ENCODE measurements at regions not wholly inside any gene's neighbourhood (a gene's known extent, or its start where the extent isn't known, plus 50 kb on each side); places are given as distances from the start of the nearest gene placed in this dataset.

DNA sequence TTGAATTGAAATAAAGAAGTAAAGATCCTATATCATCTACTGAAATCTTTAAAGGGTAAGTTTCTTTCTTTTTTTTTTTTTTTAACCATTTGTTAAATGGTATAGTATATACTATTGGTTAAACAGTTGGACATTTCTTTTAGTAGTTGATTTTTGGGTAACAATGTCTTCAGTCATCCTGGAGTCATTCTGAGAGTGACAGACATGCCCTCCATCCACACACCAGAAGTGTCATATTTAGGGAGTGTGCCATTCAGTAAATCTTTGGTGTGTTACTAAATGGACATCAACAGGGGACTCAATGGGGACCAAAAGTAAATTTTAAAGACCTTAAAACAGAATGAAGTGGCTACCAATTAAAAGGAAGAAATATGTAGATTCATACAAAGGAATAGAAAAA, 50.8 kb upstream of the SLC39A10 start:
- Histone ChIP-seq H3K27ac (no peak overlapping the region), H3K4me1 (peaks cover 0 to 3% (median 0%) of the 10 kb centered on the region in 4 donors), H3K27me3 (no peaks in the 10 kb centered on the region), H3K9me3 (no peaks in the 10 kb centered on the region), H3K4me3 (no peak overlapping the region), H3K36me3 (no peaks in the 10 kb centered on the region)
- TF ChIP-seq EP300 (IDR thresholded peaks at IDR 0.05) (no peak), POLR2A (IDR thresholded peaks at IDR 0.05) (no peak), POLR2AphosphoS5 (IDR thresholded peaks at IDR 0.05) (no peak)
- TF ChIP-seq, protein P1, sequence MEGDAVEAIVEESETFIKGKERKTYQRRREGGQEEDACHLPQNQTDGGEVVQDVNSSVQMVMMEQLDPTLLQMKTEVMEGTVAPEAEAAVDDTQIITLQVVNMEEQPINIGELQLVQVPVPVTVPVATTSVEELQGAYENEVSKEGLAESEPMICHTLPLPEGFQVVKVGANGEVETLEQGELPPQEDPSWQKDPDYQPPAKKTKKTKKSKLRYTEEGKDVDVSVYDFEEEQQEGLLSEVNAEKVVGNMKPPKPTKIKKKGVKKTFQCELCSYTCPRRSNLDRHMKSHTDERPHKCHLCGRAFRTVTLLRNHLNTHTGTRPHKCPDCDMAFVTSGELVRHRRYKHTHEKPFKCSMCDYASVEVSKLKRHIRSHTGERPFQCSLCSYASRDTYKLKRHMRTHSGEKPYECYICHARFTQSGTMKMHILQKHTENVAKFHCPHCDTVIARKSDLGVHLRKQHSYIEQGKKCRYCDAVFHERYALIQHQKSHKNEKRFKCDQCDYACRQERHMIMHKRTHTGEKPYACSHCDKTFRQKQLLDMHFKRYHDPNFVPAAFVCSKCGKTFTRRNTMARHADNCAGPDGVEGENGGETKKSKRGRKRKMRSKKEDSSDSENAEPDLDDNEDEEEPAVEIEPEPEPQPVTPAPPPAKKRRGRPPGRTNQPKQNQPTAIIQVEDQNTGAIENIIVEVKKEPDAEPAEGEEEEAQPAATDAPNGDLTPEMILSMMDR (IDR thresholded peaks at IDR 0.05), result no peak
- DNase-seq, result no peak
- intact Hi-C loops (cut with DNase I; ENCODE audit: low total_unique reads), result no loop called here

DNA sequence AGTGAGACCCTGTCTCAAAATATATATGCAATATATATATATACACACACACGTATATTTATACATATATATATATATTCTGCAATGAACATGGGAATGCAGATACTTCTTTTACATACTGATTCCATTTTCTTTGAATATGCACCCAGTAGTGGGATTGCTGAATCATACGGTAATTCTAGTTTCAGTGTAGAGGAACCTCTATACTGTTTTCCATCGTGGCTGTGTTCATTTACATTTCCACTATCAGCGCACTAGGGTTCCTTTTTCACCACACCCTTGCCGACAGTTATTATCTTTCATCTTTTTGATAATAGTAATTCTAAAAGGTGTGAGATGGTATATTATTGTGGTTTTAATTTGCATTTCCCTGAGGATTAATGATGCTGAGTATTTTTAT, 52.3 kb upstream of the SLC39A10 start:
- H3K27me3 ChIP-seq, result no peaks in the 10 kb centered on the region
- intact Hi-C loops (cut with DNase I; ENCODE audit: low total_unique reads), result no loop called here
- H3K27ac ChIP-seq, result no peak overlapping the region
- H3K4me1 ChIP-seq, result peaks cover 0 to 3% (median 0%) of the 10 kb centered on the region in 4 donors
- no peaks in the 10 kb centered on the region for H3K36me3 ChIP-seq
- WGBS, 5 donors, result 41 to 63% (median 58%) methylated on average over 5 of the region's 5 CpGs
- DNase-seq, result no peak
- no peak overlapping the region for H3K4me3 ChIP-seq
- TF ChIP-seq, protein P1 (IDR thresholded peaks at IDR 0.05), result no peak
- TF ChIP-seq EP300 (IDR thresholded peaks at IDR 0.05) (no peak), POLR2A (IDR thresholded peaks at IDR 0.05) (no peak), POLR2AphosphoS5 (IDR thresholded peaks at IDR 0.05) (no peak)
- no peaks in the 10 kb centered on the region for H3K9me3 ChIP-seq

DNA sequence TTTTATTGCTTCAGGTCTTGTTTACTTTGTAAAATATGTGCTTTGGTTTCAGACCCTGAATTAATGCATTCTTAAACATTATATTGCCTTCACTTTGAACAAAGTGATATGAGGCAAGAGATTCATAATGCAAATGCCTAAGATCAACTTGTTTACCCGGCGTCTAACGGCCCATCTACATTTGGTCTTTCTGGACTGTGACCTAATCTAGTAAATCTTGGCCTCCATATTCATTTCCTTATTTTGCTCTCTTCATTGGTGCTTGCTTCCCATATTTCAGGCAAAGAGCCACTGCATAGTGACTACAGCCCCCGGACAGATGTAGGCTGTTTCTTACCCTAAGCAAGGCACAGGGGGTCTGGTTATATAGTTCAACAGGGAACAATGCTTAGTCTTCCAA, 53.0 kb upstream of the SLC39A10 start:
- WGBS, 5 donors, result 79 to 91% (median 83%) methylated on average over 4 of the region's 4 CpGs
- no peaks in the 10 kb centered on the region for H3K27me3 ChIP-seq
- TF ChIP-seq POLR2A (IDR thresholded peaks at IDR 0.05) (no peak), EP300 (IDR thresholded peaks at IDR 0.05) (no peak), POLR2AphosphoS5 (IDR thresholded peaks at IDR 0.05) (no peak)
- TF ChIP-seq, protein P1 (IDR thresholded peaks at IDR 0.05), result no peak

DNA sequence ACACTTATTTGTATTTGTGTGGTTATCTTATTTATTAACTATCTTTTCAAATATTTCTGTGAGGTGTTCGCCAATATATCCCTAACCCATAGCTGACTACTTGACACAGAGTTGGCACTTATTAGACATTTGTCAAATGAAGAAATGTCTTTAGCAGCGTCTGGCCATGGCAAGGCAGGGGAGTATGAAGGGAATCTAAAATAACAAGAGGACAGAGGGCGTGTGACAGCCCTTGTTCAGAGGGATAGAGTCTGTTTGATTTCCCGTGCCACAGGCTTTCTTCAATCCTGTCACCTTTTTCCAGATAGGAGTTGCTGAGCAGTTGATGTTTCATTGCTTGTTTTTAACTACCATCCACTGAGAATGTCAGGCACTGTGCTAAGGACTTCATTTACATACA, 53.6 kb upstream of the SLC39A10 start:
- H3K27ac ChIP-seq, result no peak overlapping the region
- H3K36me3 ChIP-seq, result no peaks in the 10 kb centered on the region
- no peak for DNase-seq
- H3K27me3 ChIP-seq, result no peaks in the 10 kb centered on the region
- intact Hi-C loops (cut with DNase I; ENCODE audit: low total_unique reads), result no loop called here
- no peak overlapping the region for H3K4me3 ChIP-seq
- no peaks in the 10 kb centered on the region for H3K9me3 ChIP-seq
- 77 to 86% (median 81%) methylated on average over 4 of the region's 4 CpGs for WGBS, 5 donors
- peaks cover 0 to 3% (median 0%) of the 10 kb centered on the region in 4 donors for H3K4me1 ChIP-seq
- TF ChIP-seq EP300 (IDR thresholded peaks at IDR 0.05) (no peak), POLR2AphosphoS5 (IDR thresholded peaks at IDR 0.05) (no peak), POLR2A (IDR thresholded peaks at IDR 0.05) (no peak)
- TF ChIP-seq, protein P1 (IDR thresholded peaks at IDR 0.05), result no peak

More for the DNA sequence above, 53.0 kb upstream of the SLC39A10 start:
- H3K9me3 ChIP-seq, result no peaks in the 10 kb centered on the region
- peaks cover 0 to 3% (median 0%) of the 10 kb centered on the region in 4 donors for H3K4me1 ChIP-seq
- H3K36me3 ChIP-seq, result no peaks in the 10 kb centered on the region
- H3K4me3 ChIP-seq, result no peak overlapping the region
- intact Hi-C loops (cut with DNase I; ENCODE audit: low total_unique reads), result no loop called here
- DNase-seq, result no peak
- no peak overlapping the region for H3K27ac ChIP-seq

Data from stomach (tissue), 8 donors.